OCI-LY3 (cell line): ENCODE measurements at regions not wholly inside any gene's neighbourhood (a gene's known extent, or its start where the extent isn't known, plus 50 kb on each side); places are given as distances from the start of the nearest gene placed in this dataset.
A peak's percentile ranks its signal among the peaks of the same experiment; 100 is the strongest.

Experiments used
- H2AFZ ChIP-seq: fragments of 200-600, 300-600 bp; shearing (Covaris generic); 2 replicates; pipeline ENCODE4 v1.6.0; 2014; ENCODE audit warnings: antibody characterized with exemption, low read depth, low read length
- H3K27ac ChIP-seq: fragments of 200-600, 300-600 bp; sonication (generic); 2 replicates; pipeline ENCODE4 v1.5.1; 2014; ENCODE audit warnings: mild to moderate bottlenecking, low read length, moderate library complexity, mixed read lengths
- H3K27me3 ChIP-seq: fragments of 200-600, 300-600 bp; sonication (generic); 2 replicates; pipeline ENCODE4 v1.6.1; 2014; ENCODE audit warnings: low read depth, low read length, mixed read lengths
- H3K36me3 ChIP-seq: fragments of 200-600, 300-600 bp; sonication (generic); replicated peaks from 2 replicates; pipeline ENCODE3; 2014; ENCODE audit warnings: low read depth, low read length, mixed read lengths
- H3K4me1 ChIP-seq: fragments of 300-600, 200-600 bp; sonication (generic); 2 replicates; pipeline ENCODE4 v1.6.1; 2014; ENCODE audit warnings: low read length, mixed read lengths
- H3K4me2 ChIP-seq: fragments of 200-600, 300-600 bp; sonication (generic); 2 replicates; pipeline ENCODE4 v1.6.1; 2014; ENCODE audit warnings: low read length, mixed read lengths
- H3K4me3 ChIP-seq: fragments of 300-600, 200-600 bp; sonication (generic); 2 replicates; pipeline ENCODE4 v1.5.1; 2014; ENCODE audit warnings: antibody characterized with exemption, mild to moderate bottlenecking, low read length, moderate library complexity
- H3K79me2 ChIP-seq: fragments of 300-600, 200-600 bp; shearing (Covaris generic); 2 replicates; pipeline ENCODE4 v1.6.1; 2014; ENCODE audit warnings: mild to moderate bottlenecking, low read length, mixed read lengths
- H3K9ac ChIP-seq: fragments of 300-600, 200-600 bp; shearing (Covaris generic); 2 replicates; pipeline ENCODE4 v1.6.0; 2014; ENCODE audit warnings: mild to moderate bottlenecking, low read length, moderate library complexity
- H3K9me3 ChIP-seq: fragments of 200-600, 300-600 bp; shearing (Covaris generic); 2 replicates; pipeline ENCODE4 v1.6.1; 2014; ENCODE audit warnings: low read length, mixed read lengths; ENCODE audit not compliant: insufficient read depth
- H4K20me1 ChIP-seq: fragments of 200-600, 300-600 bp; sonication (generic); 2 replicates; pipeline ENCODE4 v1.6.1; 2016; ENCODE audit warnings: low read length, mixed read lengths; ENCODE audit not compliant: insufficient read depth
- CTCF ChIP-seq: fragments of 200-600, 300-600 bp; sonication (generic); IDR thresholded peaks from 2 replicates; pipeline ENCODE4 v1.5.1; 2014; ENCODE audit warnings: antibody characterized with exemption, low read length, low read depth
- EZH2phosphoT487 ChIP-seq: fragments of 200-600 bp; shearing (Covaris generic); IDR thresholded peaks from 2 replicates; pipeline ENCODE4 v1.6.1; 2018; ENCODE audit warnings: antibody characterized with exemption, mixed run types, low read depth

- H3K4me3 ChIP-seq: no peak overlapping the region
- H3K27ac ChIP-seq: 0 out of 2 replicates have a peak overlapping the region, but pooled peaks have one; percentile 1
- H4K20me1 ChIP-seq: no peaks in the 10 kb centered on the region
- no peaks in the 10 kb centered on the region; the same call in 1 of the 2 replicates for H3K79me2 ChIP-seq
- no peaks in the 10 kb centered on the region for H3K27me3 ChIP-seq
- no peak overlapping the region for H3K9ac ChIP-seq
- H3K4me2 ChIP-seq: no peak overlapping the region
- peaks cover 81% of the 10 kb centered on the region for H3K4me1 ChIP-seq
- no peak overlapping the region for H2AFZ ChIP-seq
- peaks cover under 1% of the 10 kb centered on the region; the same call in 1 of the 2 replicates for H3K9me3 ChIP-seq
- H3K36me3 ChIP-seq: no peaks in the 10 kb centered on the region
- TF ChIP-seq CTCF: no peak
- no peak for TF ChIP-seq EZH2phosphoT487
Measured at GRCh38 chr6:42512579-42512978, 51.2 kb upstream of the UBR2 start.

GRCh38 chr6:42511803-42512422 is 51.9 kb upstream of the UBR2 start:
- Histone ChIP-seq H3K79me2 (no peaks in the 10 kb centered on the region; the same call in 1 of the 2 replicates), H3K27me3 (no peaks in the 10 kb centered on the region), H3K4me2 (peak overlapping the region; percentile 69; the same call in 1 of the 2 replicates), H3K4me3 (no peak overlapping the region), H3K9ac (no peak overlapping the region), H3K9me3 (no peaks in the 10 kb centered on the region), H2AFZ (no peak overlapping the region), H3K27ac (peak overlapping the region; percentile 1; the same call in 1 of the 2 replicates), H4K20me1 (no peaks in the 10 kb centered on the region), H3K36me3 (no peaks in the 10 kb centered on the region), H3K4me1 (peaks cover 87% of the 10 kb centered on the region)
- TF ChIP-seq CTCF (no peak), EZH2phosphoT487 (no peak)

- H3K79me2 ChIP-seq: no peaks in the 10 kb centered on the region; the same call in 1 of the 2 replicates
- no peaks in the 10 kb centered on the region for H3K36me3 ChIP-seq
- peak overlapping the region; percentile 83 for H2AFZ ChIP-seq
- H4K20me1 ChIP-seq: no peaks in the 10 kb centered on the region
- no peaks in the 10 kb centered on the region for H3K9me3 ChIP-seq
- H3K4me2 ChIP-seq: peak overlapping the region; percentile 69
- H3K4me1 ChIP-seq: peaks cover 97% of the 10 kb centered on the region
- H3K9ac ChIP-seq: peak overlapping the region; percentile 72
- H3K27ac ChIP-seq: peak overlapping the region; percentile 91
- TF ChIP-seq CTCF (peak; percentile 53), EZH2phosphoT487 (no peak)
- H3K4me3 ChIP-seq: peak overlapping the region; percentile 69
- no peaks in the 10 kb centered on the region for H3K27me3 ChIP-seq
Measured at GRCh38 chr6:42510795-42511194, 53.0 kb upstream of the UBR2 start.

GRCh38 chr6:42509765-42510164 is 54.1 kb upstream of the UBR2 start:
- H3K9ac ChIP-seq: peak overlapping the region; percentile 72; the same call in 1 of the 2 replicates
- no peak for TF ChIP-seq EZH2phosphoT487
- TF ChIP-seq CTCF: no peak
- no peaks in the 10 kb centered on the region for H3K36me3 ChIP-seq
- H4K20me1 ChIP-seq: no peaks in the 10 kb centered on the region
- no peak overlapping the region for H2AFZ ChIP-seq
- no peaks in the 10 kb centered on the region; the same call in 1 of the 2 replicates for H3K79me2 ChIP-seq
- peak overlapping the region; percentile 69 for H3K4me3 ChIP-seq
- peaks cover 94% of the 10 kb centered on the region for H3K4me1 ChIP-seq
- no peaks in the 10 kb centered on the region for H3K9me3 ChIP-seq
- peak overlapping the region; percentile 69 for H3K4me2 ChIP-seq
- H3K27ac ChIP-seq: peak overlapping the region; percentile 91
- no peaks in the 10 kb centered on the region for H3K27me3 ChIP-seq
